Esophagus squamous epithelium (tissue), 4 donors: ENCODE measurements at regions not wholly inside any gene's neighbourhood (a gene's known extent, or its start where the extent isn't known, plus 50 kb on each side); places are given as distances from the start of the nearest gene placed in this dataset.

Experiments
- POLR2A ChIP-seq, 4 donors: fragments of 450-650 bp; IDR thresholded peaks; one replicate each; pipeline ENCODE4 v1.6.1; 2017; ENCODE audit warnings: antibody characterized with exemption in 4 of 4, mild to moderate bottlenecking in 4 of 4, moderate library complexity in 3 of 4
- TF ChIP-seq, protein P1 (sequence below), 6 experiments: fragments of 450-650 bp in 4 of 6; fragments of 200-600 bp in 2 of 6; sonication (generic) in 2 of 6; IDR thresholded peaks; one replicate each; pipeline ENCODE4 v1.5.1; 2016 to 2019; ENCODE audit warnings: antibody characterized with exemption in 6 of 6, mild to moderate bottlenecking in 4 of 6, moderate library complexity in 4 of 6

DNA sequence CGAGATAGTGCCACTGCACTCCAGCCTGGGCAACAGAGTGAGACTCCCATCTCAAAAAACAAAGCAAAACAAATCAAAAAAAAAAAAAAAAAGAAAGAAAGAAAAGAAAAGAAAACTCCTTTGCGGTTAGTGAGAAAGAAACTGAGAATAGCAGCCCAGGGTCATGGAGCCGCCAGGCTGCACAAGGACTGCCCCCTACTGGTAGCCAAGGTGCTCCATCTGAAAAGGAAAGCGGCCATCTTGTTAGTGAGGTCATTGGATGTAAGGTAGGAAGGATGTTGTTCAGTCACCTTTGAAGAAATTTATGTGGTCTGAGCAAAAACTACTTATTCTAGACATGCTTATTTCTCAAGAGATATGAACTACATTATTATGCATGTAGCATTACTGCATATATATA is 660.6 kb upstream of the TENM3 start:
- TF ChIP-seq, protein P1, sequence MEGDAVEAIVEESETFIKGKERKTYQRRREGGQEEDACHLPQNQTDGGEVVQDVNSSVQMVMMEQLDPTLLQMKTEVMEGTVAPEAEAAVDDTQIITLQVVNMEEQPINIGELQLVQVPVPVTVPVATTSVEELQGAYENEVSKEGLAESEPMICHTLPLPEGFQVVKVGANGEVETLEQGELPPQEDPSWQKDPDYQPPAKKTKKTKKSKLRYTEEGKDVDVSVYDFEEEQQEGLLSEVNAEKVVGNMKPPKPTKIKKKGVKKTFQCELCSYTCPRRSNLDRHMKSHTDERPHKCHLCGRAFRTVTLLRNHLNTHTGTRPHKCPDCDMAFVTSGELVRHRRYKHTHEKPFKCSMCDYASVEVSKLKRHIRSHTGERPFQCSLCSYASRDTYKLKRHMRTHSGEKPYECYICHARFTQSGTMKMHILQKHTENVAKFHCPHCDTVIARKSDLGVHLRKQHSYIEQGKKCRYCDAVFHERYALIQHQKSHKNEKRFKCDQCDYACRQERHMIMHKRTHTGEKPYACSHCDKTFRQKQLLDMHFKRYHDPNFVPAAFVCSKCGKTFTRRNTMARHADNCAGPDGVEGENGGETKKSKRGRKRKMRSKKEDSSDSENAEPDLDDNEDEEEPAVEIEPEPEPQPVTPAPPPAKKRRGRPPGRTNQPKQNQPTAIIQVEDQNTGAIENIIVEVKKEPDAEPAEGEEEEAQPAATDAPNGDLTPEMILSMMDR (IDR thresholded peaks at IDR 0.05) = no peak
- no peak for TF ChIP-seq POLR2A (IDR thresholded peaks at IDR 0.05)
